SK-N-MC (cell line): ENCODE measurements at regions not wholly inside any gene's neighbourhood (a gene's known extent, or its start where the extent isn't known, plus 50 kb on each side); places are given as distances from the start of the nearest gene placed in this dataset.

ENCODE experiments used
- DNase-seq: peaks from one replicate; pipeline ENCODE4 v3.0.0-alpha.2; 2011; ENCODE audit warnings: low read depth, low spot score
- H3K27ac ChIP-seq: fragments of 200-600 bp; sonication (generic); 2 replicates; pipeline ENCODE4 v1.5.1; 2016; ENCODE audit warnings: mixed run types
- H3K36me3 ChIP-seq: fragments of 200-600 bp; sonication (generic); 2 replicates; pipeline ENCODE4 v1.6.1; 2017; ENCODE audit warnings: antibody characterized with exemption, low read length, mixed read lengths; ENCODE audit not compliant: insufficient read depth
- H3K4me3 ChIP-seq: fragments of 200-600 bp; sonication (generic); 2 replicates; pipeline ENCODE4 v1.5.1; 2016
- H3K9ac ChIP-seq: fragments of 200-600 bp; sonication (generic); 2 replicates; pipeline ENCODE4 v1.8.0; 2017; ENCODE audit warnings: mixed run types, mixed read lengths; ENCODE audit not compliant: insufficient read length
- H3K9me3 ChIP-seq: fragments of 200-600 bp; sonication (generic); 2 replicates; pipeline ENCODE4 v1.6.1; 2017; ENCODE audit warnings: low read depth, mild to moderate bottlenecking, antibody characterized with exemption, low read length, moderate library complexity, mixed read lengths
- EZH2 ChIP-seq: fragments of 200-600 bp; sonication (generic); IDR thresholded peaks from one replicate; pipeline ENCODE4 v1.6.1; 2017; ENCODE audit warnings: antibody characterized with exemption
- FOXP2 ChIP-seq: optimal IDR thresholded peaks from 2 replicates; pipeline ENCODE3; 2011; ENCODE audit warnings: mild to moderate bottlenecking, moderate library complexity; ENCODE audit not compliant: insufficient read depth; ENCODE audit errors: extremely low read length, control extremely low read depth
- POLR2AphosphoS5 ChIP-seq: IDR thresholded peaks from 2 replicates; pipeline ENCODE4 v1.6.1; 2012; ENCODE audit warnings: mild to moderate bottlenecking, low read depth, low read length, borderline replicate concordance

GRCh38 chr3:77887611-77888010 lies 847.7 kb downstream of the ROBO2 start:
- no peaks in the 10 kb centered on the region for H3K9me3 ChIP-seq
- no peak overlapping the region for H3K9ac ChIP-seq
- H3K27ac ChIP-seq: no peak overlapping the region
- DNase-seq: peak; percentile 24
- no peaks in the 10 kb centered on the region for H3K36me3 ChIP-seq
- no peak for TF ChIP-seq EZH2
- TF ChIP-seq FOXP2: no peak
- TF ChIP-seq POLR2AphosphoS5: no peak
- no peak overlapping the region for H3K4me3 ChIP-seq

- no peak overlapping the region for H3K4me3 ChIP-seq
- no peak for DNase-seq
- H3K9ac ChIP-seq: no peak overlapping the region
- TF ChIP-seq POLR2AphosphoS5: no peak
- no peak for TF ChIP-seq EZH2
- no peak for TF ChIP-seq FOXP2
- no peak overlapping the region for H3K27ac ChIP-seq
- no peaks in the 10 kb centered on the region for H3K36me3 ChIP-seq
- no peaks in the 10 kb centered on the region for H3K9me3 ChIP-seq
These were observed 849.7 kb downstream of the ROBO2 start for GRCh38 chr3:77889616-77890015.

GRCh38 chr3:77898621-77899020 lies 858.7 kb downstream of the ROBO2 start:
- H3K9me3 ChIP-seq: no peaks in the 10 kb centered on the region

GRCh38 chr3:77902675-77903074 lies 862.8 kb downstream of the ROBO2 start:
- Histone ChIP-seq H3K9me3 (no peaks in the 10 kb centered on the region), H3K9ac (no peak overlapping the region), H3K4me3 (no peak overlapping the region), H3K27ac (no peak overlapping the region), H3K36me3 (no peaks in the 10 kb centered on the region)
- TF ChIP-seq POLR2AphosphoS5 (no peak), EZH2 (no peak), FOXP2 (no peak)
- DNase-seq: no peak

More at GRCh38 chr3:77898621-77899020, 858.7 kb downstream of the ROBO2 start:
- H3K27ac ChIP-seq: no peak overlapping the region
- H3K4me3 ChIP-seq: no peak overlapping the region
- H3K9ac ChIP-seq: no peak overlapping the region
- no peak for DNase-seq
- no peak for TF ChIP-seq FOXP2
- no peak for TF ChIP-seq EZH2
- TF ChIP-seq POLR2AphosphoS5: no peak
- H3K36me3 ChIP-seq: no peaks in the 10 kb centered on the region

- no peaks in the 10 kb centered on the region for H3K36me3 ChIP-seq
- no peak overlapping the region for H3K27ac ChIP-seq
- H3K9ac ChIP-seq: no peak overlapping the region
- no peak for DNase-seq
- no peak for TF ChIP-seq EZH2
- TF ChIP-seq FOXP2: no peak
- no peak overlapping the region for H3K4me3 ChIP-seq
- H3K9me3 ChIP-seq: no peaks in the 10 kb centered on the region
These were observed 866.3 kb downstream of the ROBO2 start for GRCh38 chr3:77906102-77906709.

GRCh38 chr3:77913524-77914174 lies 873.8 kb downstream of the ROBO2 start:
- no peaks in the 10 kb centered on the region for H3K9me3 ChIP-seq
- no peak overlapping the region for H3K9ac ChIP-seq
- H3K27ac ChIP-seq: no peak overlapping the region
- DNase-seq: no peak
- no peaks in the 10 kb centered on the region for H3K36me3 ChIP-seq
- H3K4me3 ChIP-seq: no peak overlapping the region
- TF ChIP-seq POLR2AphosphoS5 (no peak), FOXP2 (no peak), EZH2 (no peak)

GRCh38 chr3:77915336-77915735 lies 875.4 kb downstream of the ROBO2 start:
- no peaks in the 10 kb centered on the region for H3K36me3 ChIP-seq
- no peak overlapping the region for H3K27ac ChIP-seq
- no peaks in the 10 kb centered on the region for H3K9me3 ChIP-seq
- no peak for DNase-seq
- no peak overlapping the region for H3K9ac ChIP-seq
- no peak for TF ChIP-seq FOXP2
- no peak overlapping the region for H3K4me3 ChIP-seq

GRCh38 chr3:77917225-77917624 lies 877.3 kb downstream of the ROBO2 start:
- Histone ChIP-seq H3K36me3 (no peaks in the 10 kb centered on the region), H3K4me3 (no peak overlapping the region), H3K27ac (no peak overlapping the region), H3K9ac (no peak overlapping the region), H3K9me3 (no peaks in the 10 kb centered on the region)
- no peak for DNase-seq
- no peak for TF ChIP-seq FOXP2
- no peak for TF ChIP-seq POLR2AphosphoS5
- TF ChIP-seq EZH2: no peak

GRCh38 chr3:77919244-77919643 lies 879.3 kb downstream of the ROBO2 start:
- Histone ChIP-seq H3K4me3 (no peak overlapping the region), H3K27ac (no peak overlapping the region), H3K36me3 (no peaks in the 10 kb centered on the region), H3K9ac (no peak overlapping the region), H3K9me3 (no peaks in the 10 kb centered on the region)
- TF ChIP-seq EZH2: no peak
- no peak for TF ChIP-seq FOXP2
- TF ChIP-seq POLR2AphosphoS5: no peak
- DNase-seq: no peak
